ENCODE measurements at regions not wholly inside any gene's neighbourhood (a gene's known extent, or its start where the extent isn't known, plus 50 kb on each side); places are given as distances from the start of the nearest gene placed in this dataset.

DNA sequence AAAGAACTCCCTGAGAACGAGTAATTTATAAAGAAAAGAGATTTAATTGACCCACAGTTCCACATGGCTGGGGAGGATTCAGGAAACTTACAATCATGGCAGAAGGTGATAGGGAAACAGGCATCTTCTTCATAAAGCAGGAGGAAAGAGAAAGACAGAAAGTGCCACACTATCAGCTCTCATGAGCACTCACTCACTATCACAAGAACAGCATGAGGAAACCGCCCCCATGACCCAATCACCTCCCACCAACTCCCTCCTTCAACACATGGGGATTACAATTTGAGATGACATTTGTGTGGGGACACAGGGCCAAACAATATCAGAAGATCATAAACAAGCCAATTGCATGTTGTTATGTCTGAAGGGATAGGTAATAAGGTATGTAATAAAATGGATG, 935.9 kb upstream of the COX7C start:
- no peak overlapping the region for H3K9ac ChIP-seq (ENCODE audit: low read length)
- no peaks in the 10 kb centered on the region for H3K36me3 ChIP-seq (ENCODE audit: control insufficient read depth, insufficient read depth, low read length)
- no peaks in the 10 kb centered on the region for H3K27me3 ChIP-seq (ENCODE audit: control insufficient read depth, insufficient read depth, low read length)
- no peaks in the 10 kb centered on the region for H3K4me1 ChIP-seq (ENCODE audit: control insufficient read depth, insufficient read depth, low read length)
- H3K4me3 ChIP-seq (ENCODE audit: low read length), result no peak overlapping the region
- H3K9me3 ChIP-seq (ENCODE audit: control insufficient read depth, low read length), result no peaks in the 10 kb centered on the region

DNA sequence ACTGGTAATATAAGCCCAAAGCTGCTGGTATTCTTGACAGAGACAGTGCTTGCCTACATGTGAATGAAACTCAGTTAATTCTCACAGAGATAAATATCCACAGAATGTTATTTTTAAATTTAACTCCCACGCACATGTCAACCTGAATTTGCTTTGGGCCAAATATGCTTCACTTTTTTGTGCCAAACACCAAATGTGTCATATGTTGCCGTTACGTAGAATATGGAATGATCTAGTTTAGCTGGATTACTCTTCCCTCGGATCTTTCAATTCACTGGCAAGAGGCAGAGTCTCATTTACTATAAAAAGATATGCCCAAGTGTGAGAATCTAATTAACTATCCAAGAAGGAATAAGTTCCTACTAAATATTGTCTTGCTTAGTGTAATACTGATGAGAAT, 933.4 kb upstream of the COX7C start:
- Histone ChIP-seq H3K9ac (ENCODE audit: low read length) (no peak overlapping the region), H3K9me3 (ENCODE audit: control insufficient read depth, low read length) (no peaks in the 10 kb centered on the region), H3K36me3 (ENCODE audit: control insufficient read depth, insufficient read depth, low read length) (no peaks in the 10 kb centered on the region), H3K4me1 (ENCODE audit: control insufficient read depth, insufficient read depth, low read length) (no peaks in the 10 kb centered on the region), H3K4me3 (ENCODE audit: low read length) (no peak overlapping the region), H3K27me3 (ENCODE audit: control insufficient read depth, insufficient read depth, low read length) (no peaks in the 10 kb centered on the region)

DNA sequence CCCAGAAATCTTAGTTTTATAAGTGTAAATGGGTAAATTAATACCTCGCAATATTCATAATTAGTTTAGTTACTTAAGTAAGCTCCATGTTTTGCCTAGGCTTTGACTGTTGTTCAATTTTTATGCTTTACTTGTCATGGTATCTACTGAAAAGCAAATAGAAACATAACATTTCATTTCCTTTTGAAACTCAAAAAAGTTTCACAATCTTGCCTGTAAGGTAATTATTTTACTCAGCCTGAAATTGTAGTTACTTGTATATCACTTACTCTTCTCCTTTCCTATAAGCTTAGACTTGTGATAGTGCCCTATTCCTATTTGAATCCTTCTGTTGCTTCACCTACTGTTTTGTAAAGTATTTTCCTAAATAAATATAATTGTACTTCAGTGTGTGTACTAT, 914.4 kb upstream of the COX7C start:
- H3K36me3 ChIP-seq (ENCODE audit: control insufficient read depth, insufficient read depth, low read length), result no peaks in the 10 kb centered on the region
- H3K4me1 ChIP-seq (ENCODE audit: control insufficient read depth, insufficient read depth, low read length), result no peaks in the 10 kb centered on the region
- H3K9ac ChIP-seq (ENCODE audit: low read length), result no peak overlapping the region
- no peaks in the 10 kb centered on the region for H3K27me3 ChIP-seq (ENCODE audit: control insufficient read depth, insufficient read depth, low read length)
- H3K9me3 ChIP-seq (ENCODE audit: control insufficient read depth, low read length), result no peaks in the 10 kb centered on the region
- H3K4me3 ChIP-seq (ENCODE audit: low read length), result no peak overlapping the region

DNA sequence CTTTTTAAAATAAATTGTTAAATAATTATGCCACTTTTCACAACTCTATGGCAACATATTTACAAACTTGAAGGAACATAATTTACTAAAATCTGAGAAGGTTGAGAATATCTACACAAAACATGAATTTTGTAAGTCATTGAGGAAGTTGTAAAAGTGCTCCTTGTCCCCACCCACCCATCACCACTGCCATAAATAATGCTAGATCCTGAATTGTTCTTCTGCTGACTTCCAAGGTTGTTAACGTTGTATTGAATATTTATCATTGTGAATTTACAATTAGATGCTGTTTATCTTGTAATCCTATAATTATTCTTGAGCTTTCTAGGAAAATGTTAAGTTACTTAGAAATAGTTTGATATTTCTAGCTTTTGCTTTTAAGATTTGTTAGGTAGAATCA, 908.0 kb upstream of the COX7C start:
- Histone ChIP-seq H3K36me3 (ENCODE audit: control insufficient read depth, insufficient read depth, low read length) (no peaks in the 10 kb centered on the region), H3K4me3 (ENCODE audit: low read length) (no peak overlapping the region), H3K9ac (ENCODE audit: low read length) (no peak overlapping the region), H3K9me3 (ENCODE audit: control insufficient read depth, low read length) (no peaks in the 10 kb centered on the region), H3K4me1 (ENCODE audit: control insufficient read depth, insufficient read depth, low read length) (no peaks in the 10 kb centered on the region), H3K27me3 (ENCODE audit: control insufficient read depth, insufficient read depth, low read length) (no peaks in the 10 kb centered on the region)

DNA sequence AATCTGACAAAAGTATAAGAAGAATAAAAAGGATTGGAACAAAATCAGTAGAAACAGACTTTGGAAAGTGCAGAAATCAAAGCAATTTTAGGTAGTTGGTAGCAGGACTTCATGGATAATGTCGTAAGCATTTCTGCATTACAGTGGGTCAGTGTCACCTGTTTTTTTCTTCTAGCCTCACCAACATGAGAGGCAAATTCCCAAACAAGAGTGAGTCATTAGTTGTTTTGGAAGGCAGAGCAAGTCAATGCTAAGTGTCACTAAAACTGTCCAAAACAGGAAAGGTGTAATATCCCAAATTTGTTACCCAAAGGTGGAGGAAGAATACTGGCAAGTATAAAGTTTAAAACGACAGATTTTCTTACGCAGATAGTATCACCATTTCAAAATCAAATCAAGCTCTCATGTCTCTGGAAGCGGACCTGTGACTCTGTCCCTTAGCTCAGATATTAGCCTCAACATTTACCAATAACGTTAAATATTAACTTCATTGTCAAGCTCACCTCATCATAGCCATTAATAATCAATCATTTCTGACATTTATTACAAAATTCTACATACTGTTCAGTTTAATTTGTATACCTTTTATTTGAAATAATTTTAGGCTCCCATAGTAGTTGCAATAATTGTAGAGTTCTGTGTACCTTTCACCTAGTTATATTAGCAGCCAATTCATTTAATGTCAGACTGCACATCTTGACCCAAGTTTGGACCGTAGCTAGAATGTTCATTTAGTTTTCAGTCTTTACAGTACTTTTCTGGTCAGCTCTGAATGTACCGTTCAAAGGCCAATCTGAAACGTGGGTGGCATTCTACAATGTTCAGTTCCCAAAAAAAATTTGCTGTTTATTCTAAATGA, 901.2 kb upstream of the COX7C start:
- H3K4me1 ChIP-seq (ENCODE audit: control insufficient read depth, insufficient read depth, low read length), result no peaks in the 10 kb centered on the region

DNA sequence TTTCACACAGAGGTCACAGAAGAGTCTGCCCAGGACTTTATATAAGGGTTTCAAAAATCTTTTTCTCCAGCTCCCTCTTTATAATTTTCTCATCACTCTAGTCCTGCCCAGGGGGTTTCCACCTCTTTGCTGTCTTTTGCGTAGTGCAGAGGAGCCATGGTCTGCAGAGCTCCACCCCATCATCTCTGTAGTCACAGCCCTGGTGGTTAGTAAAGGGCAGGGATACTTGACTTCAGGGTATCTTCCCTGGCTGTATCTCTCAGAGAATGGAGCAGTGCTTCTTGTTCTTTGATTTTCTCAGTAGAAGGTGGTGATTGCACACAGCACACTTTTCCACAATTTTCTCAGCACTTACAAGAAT, 900.6 kb upstream of the COX7C start:
- Histone ChIP-seq H3K9ac (ENCODE audit: low read length) (no peak overlapping the region), H3K4me3 (ENCODE audit: low read length) (no peak overlapping the region), H3K27me3 (ENCODE audit: control insufficient read depth, insufficient read depth, low read length) (no peaks in the 10 kb centered on the region), H3K9me3 (ENCODE audit: control insufficient read depth, low read length) (no peaks in the 10 kb centered on the region), H3K4me1 (ENCODE audit: control insufficient read depth, insufficient read depth, low read length) (no peaks in the 10 kb centered on the region), H3K36me3 (ENCODE audit: control insufficient read depth, insufficient read depth, low read length) (no peaks in the 10 kb centered on the region)

More for the DNA sequence above, 901.2 kb upstream of the COX7C start:
- H3K9me3 ChIP-seq (ENCODE audit: control insufficient read depth, low read length), result no peaks in the 10 kb centered on the region
- no peaks in the 10 kb centered on the region for H3K27me3 ChIP-seq (ENCODE audit: control insufficient read depth, insufficient read depth, low read length)
- H3K4me3 ChIP-seq (ENCODE audit: low read length), result no peak overlapping the region
- H3K36me3 ChIP-seq (ENCODE audit: control insufficient read depth, insufficient read depth, low read length), result no peaks in the 10 kb centered on the region
- H3K9ac ChIP-seq (ENCODE audit: low read length), result no peak overlapping the region

DNA sequence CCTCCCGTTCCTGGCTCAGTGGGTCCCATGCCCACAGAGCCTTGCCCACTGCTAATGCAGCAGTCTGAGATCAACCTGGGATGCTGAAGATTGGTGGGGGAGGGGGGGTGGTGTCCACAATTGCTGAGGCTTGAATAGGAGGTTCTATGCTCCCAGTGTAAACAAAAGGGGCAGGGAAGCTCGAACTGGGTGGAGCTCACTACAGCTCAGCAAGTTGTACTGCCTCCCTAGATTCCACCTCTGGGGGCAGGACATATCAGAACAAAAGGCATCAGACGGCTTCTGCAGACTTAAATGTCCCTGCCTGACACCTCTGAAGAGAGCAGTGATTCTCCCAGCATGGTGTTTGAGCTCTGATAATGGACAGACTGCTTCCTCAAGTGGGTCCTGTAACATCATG, 885.6 kb upstream of the COX7C start:
- H3K4me3 ChIP-seq (ENCODE audit: low read length), result no peak overlapping the region
- no peaks in the 10 kb centered on the region for H3K27me3 ChIP-seq (ENCODE audit: control insufficient read depth, insufficient read depth, low read length)
- H3K9ac ChIP-seq (ENCODE audit: low read length), result no peak overlapping the region
- no peaks in the 10 kb centered on the region for H3K36me3 ChIP-seq (ENCODE audit: control insufficient read depth, insufficient read depth, low read length)
- no peaks in the 10 kb centered on the region for H3K9me3 ChIP-seq (ENCODE audit: control insufficient read depth, low read length)
- H3K4me1 ChIP-seq (ENCODE audit: control insufficient read depth, insufficient read depth, low read length), result no peaks in the 10 kb centered on the region

DNA sequence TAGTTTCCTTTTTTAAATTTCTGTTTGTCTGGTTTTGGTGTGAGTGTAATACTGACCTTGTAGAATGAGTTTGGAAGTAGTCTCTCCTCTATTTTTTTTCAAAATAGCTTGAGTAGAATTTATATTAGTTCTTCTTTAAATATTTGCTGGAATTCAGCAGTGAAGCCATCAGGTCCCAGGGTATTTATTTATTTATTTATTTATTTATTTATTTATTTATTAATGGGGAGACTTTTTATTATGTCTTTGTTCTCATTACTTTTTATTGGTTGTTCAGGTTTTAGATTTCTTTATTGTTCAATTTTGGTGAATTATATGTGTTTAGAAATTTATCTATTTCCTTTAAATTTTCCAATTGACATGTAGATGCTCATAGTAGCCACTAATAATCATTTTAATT, 875.8 kb upstream of the COX7C start:
- no peak overlapping the region for H3K4me3 ChIP-seq (ENCODE audit: low read length)
- no peaks in the 10 kb centered on the region for H3K9me3 ChIP-seq (ENCODE audit: control insufficient read depth, low read length)
- H3K36me3 ChIP-seq (ENCODE audit: control insufficient read depth, insufficient read depth, low read length), result no peaks in the 10 kb centered on the region
- H3K27me3 ChIP-seq (ENCODE audit: control insufficient read depth, insufficient read depth, low read length), result no peaks in the 10 kb centered on the region
- H3K9ac ChIP-seq (ENCODE audit: low read length), result no peak overlapping the region
- H3K4me1 ChIP-seq (ENCODE audit: control insufficient read depth, insufficient read depth, low read length), result no peaks in the 10 kb centered on the region

- no peak overlapping the region for H3K4me3 ChIP-seq (ENCODE audit: low read length)
- H3K27me3 ChIP-seq (ENCODE audit: control insufficient read depth, insufficient read depth, low read length), result no peaks in the 10 kb centered on the region
- no peaks in the 10 kb centered on the region for H3K36me3 ChIP-seq (ENCODE audit: control insufficient read depth, insufficient read depth, low read length)
- H3K4me1 ChIP-seq (ENCODE audit: control insufficient read depth, insufficient read depth, low read length), result no peaks in the 10 kb centered on the region
- H3K9ac ChIP-seq (ENCODE audit: low read length), result no peak overlapping the region
- H3K9me3 ChIP-seq (ENCODE audit: control insufficient read depth, low read length), result no peaks in the 10 kb centered on the region
Observed at GRCh38 chr5:85760519-85760918, 857.2 kb upstream of the COX7C start.

DNA sequence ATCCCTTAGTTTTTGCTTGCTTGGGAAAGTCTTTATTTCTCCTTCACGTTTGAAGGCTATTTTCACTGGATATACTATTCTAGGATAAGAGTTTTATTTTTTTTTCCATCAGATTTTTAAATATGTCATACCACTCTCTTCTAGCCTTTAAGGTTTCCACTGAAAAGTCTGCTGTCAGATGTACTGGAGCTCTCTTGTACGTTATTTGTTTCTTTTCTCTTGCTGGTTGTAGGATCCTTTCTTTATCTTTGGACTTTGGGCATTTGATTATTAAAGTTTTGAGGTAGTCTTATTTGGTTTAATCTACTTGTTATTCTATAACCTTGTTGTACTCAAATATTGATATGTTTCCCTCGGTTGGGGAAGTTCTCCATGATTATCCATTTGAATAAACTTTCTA, 848.4 kb upstream of the COX7C start:
- no peak overlapping the region for H3K4me3 ChIP-seq (ENCODE audit: low read length)

DNA sequence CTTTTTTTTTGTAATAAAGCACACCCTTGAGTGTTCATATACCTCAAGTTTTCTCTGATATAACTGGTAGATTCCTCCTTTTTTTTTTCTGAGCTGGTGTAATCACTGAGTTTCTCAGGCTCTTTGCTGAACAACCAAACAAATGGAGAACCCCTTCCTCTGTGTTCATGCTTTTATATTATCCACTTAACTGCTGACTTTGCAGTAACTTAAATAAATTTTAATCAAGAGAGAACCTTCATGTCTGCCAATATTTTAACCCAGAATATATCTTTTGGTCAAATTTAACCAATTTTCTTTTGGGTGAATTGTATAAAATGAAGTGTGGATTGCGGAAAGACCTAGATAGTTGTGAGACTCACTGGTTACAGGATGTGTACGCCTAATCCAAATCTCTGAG, 833.0 kb upstream of the COX7C start:
- no peak overlapping the region for H3K4me3 ChIP-seq (ENCODE audit: low read length)
- no peaks in the 10 kb centered on the region for H3K27me3 ChIP-seq (ENCODE audit: control insufficient read depth, insufficient read depth, low read length)
- no peaks in the 10 kb centered on the region for H3K36me3 ChIP-seq (ENCODE audit: control insufficient read depth, insufficient read depth, low read length)
- H3K9ac ChIP-seq (ENCODE audit: low read length), result no peak overlapping the region
- no peaks in the 10 kb centered on the region for H3K9me3 ChIP-seq (ENCODE audit: control insufficient read depth, low read length)
- H3K4me1 ChIP-seq (ENCODE audit: control insufficient read depth, insufficient read depth, low read length), result no peaks in the 10 kb centered on the region

More for the DNA sequence above, 848.4 kb upstream of the COX7C start:
- Histone ChIP-seq H3K36me3 (ENCODE audit: control insufficient read depth, insufficient read depth, low read length) (no peaks in the 10 kb centered on the region), H3K27me3 (ENCODE audit: control insufficient read depth, insufficient read depth, low read length) (no peaks in the 10 kb centered on the region), H3K9ac (ENCODE audit: low read length) (no peak overlapping the region), H3K4me1 (ENCODE audit: control insufficient read depth, insufficient read depth, low read length) (no peaks in the 10 kb centered on the region), H3K9me3 (ENCODE audit: control insufficient read depth, low read length) (no peaks in the 10 kb centered on the region)

- H3K27me3 ChIP-seq (ENCODE audit: control insufficient read depth, insufficient read depth, low read length), result no peaks in the 10 kb centered on the region
- no peak overlapping the region for H3K9ac ChIP-seq (ENCODE audit: low read length)
- no peak overlapping the region for H3K4me3 ChIP-seq (ENCODE audit: low read length)
- no peaks in the 10 kb centered on the region for H3K9me3 ChIP-seq (ENCODE audit: control insufficient read depth, low read length)
- no peaks in the 10 kb centered on the region for H3K4me1 ChIP-seq (ENCODE audit: control insufficient read depth, insufficient read depth, low read length)
- no peaks in the 10 kb centered on the region for H3K36me3 ChIP-seq (ENCODE audit: control insufficient read depth, insufficient read depth, low read length)
Observed at GRCh38 chr5:85813146-85813545, 804.6 kb upstream of the COX7C start.

- H3K27me3 ChIP-seq (ENCODE audit: control insufficient read depth, insufficient read depth, low read length), result no peaks in the 10 kb centered on the region
Observed at GRCh38 chr5:85814596-85814995, 803.1 kb upstream of the COX7C start.

More at GRCh38 chr5:85814596-85814995, 803.1 kb upstream of the COX7C start:
- no peak overlapping the region for H3K4me3 ChIP-seq (ENCODE audit: low read length)
- H3K9ac ChIP-seq (ENCODE audit: low read length), result no peak overlapping the region
- H3K4me1 ChIP-seq (ENCODE audit: control insufficient read depth, insufficient read depth, low read length), result no peaks in the 10 kb centered on the region
- H3K9me3 ChIP-seq (ENCODE audit: control insufficient read depth, low read length), result no peaks in the 10 kb centered on the region
- H3K36me3 ChIP-seq (ENCODE audit: control insufficient read depth, insufficient read depth, low read length), result no peaks in the 10 kb centered on the region

All from mucosa of stomach (tissue), 1 donor.